ENCODE measurements at regions not wholly inside any gene's neighbourhood (a gene's known extent, or its start where the extent isn't known, plus 50 kb on each side); places are given as distances from the start of the nearest gene placed in this dataset.

- POLR2A ChIA-PET (ENCODE audit: unreplicated experiment), result no interaction called here
Observed at GRCh38 chr22:49639956-49640355, 187.7 kb downstream of the BRD1 start.

More at GRCh38 chr22:49639956-49640355, 187.7 kb downstream of the BRD1 start:
- H2BK20ac ChIP-seq (ENCODE audit: low read depth, low read length), result no peak overlapping the region
- H4K8ac ChIP-seq (ENCODE audit: low read depth in 2 of 2, low read length in 2 of 2), result no peak overlapping the region
- no peak overlapping the region for H3K27ac ChIP-seq (ENCODE audit: insufficient read depth, low read length)
- TF ChIP-seq RAD21 (IDR thresholded peaks at IDR 0.05; ENCODE audit: low read length) (no peak), CEBPB (IDR thresholded peaks at IDR 0.05; ENCODE audit: low read depth, low read length) (no peak), MAZ (IDR thresholded peaks at IDR 0.05; ENCODE audit: borderline replicate concordance, low read depth, low read length) (no peak), RCOR1 (IDR thresholded peaks at IDR 0.05; ENCODE audit: insufficient replicate concordance, low read length) (no peak), BHLHE40 (IDR thresholded peaks at IDR 0.05; ENCODE audit: low read depth, low read length) (no peak), NFE2L2 (IDR thresholded peaks at IDR 0.05; ENCODE audit: low read depth, low read length) (no peak), MAFK (IDR thresholded peaks at IDR 0.05; ENCODE audit: low read depth, low read length) (no peak), CHD1 (IDR thresholded peaks at IDR 0.05; ENCODE audit: low read depth, low read length) (no peak), POLR2A (IDR thresholded peaks at IDR 0.05; ENCODE audit: low read depth, low read length) (no peak), SMC3 (IDR thresholded peaks at IDR 0.05; ENCODE audit: low read depth, low read length) (no peak), RFX5 (IDR thresholded peaks at IDR 0.05; ENCODE audit: low read depth, low read length) (no peak), MXI1 (IDR thresholded peaks at IDR 0.05; ENCODE audit: borderline replicate concordance, low read depth, low read length) (no peak), FOS (IDR thresholded peaks at IDR 0.05; ENCODE audit: low read depth, low read length) (no peak)
- TF ChIP-seq, protein P1, sequence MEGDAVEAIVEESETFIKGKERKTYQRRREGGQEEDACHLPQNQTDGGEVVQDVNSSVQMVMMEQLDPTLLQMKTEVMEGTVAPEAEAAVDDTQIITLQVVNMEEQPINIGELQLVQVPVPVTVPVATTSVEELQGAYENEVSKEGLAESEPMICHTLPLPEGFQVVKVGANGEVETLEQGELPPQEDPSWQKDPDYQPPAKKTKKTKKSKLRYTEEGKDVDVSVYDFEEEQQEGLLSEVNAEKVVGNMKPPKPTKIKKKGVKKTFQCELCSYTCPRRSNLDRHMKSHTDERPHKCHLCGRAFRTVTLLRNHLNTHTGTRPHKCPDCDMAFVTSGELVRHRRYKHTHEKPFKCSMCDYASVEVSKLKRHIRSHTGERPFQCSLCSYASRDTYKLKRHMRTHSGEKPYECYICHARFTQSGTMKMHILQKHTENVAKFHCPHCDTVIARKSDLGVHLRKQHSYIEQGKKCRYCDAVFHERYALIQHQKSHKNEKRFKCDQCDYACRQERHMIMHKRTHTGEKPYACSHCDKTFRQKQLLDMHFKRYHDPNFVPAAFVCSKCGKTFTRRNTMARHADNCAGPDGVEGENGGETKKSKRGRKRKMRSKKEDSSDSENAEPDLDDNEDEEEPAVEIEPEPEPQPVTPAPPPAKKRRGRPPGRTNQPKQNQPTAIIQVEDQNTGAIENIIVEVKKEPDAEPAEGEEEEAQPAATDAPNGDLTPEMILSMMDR (conservative IDR thresholded peaks at IDR 0.05; ENCODE audit: low read depth, low read length), result no peak
- TF ChIP-seq, protein P2, sequence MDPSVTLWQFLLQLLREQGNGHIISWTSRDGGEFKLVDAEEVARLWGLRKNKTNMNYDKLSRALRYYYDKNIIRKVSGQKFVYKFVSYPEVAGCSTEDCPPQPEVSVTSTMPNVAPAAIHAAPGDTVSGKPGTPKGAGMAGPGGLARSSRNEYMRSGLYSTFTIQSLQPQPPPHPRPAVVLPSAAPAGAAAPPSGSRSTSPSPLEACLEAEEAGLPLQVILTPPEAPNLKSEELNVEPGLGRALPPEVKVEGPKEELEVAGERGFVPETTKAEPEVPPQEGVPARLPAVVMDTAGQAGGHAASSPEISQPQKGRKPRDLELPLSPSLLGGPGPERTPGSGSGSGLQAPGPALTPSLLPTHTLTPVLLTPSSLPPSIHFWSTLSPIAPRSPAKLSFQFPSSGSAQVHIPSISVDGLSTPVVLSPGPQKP (IDR thresholded peaks at IDR 0.05; ENCODE audit: borderline replicate concordance, low read depth, low read length), result no peak
- TF ChIP-seq, protein P3, sequence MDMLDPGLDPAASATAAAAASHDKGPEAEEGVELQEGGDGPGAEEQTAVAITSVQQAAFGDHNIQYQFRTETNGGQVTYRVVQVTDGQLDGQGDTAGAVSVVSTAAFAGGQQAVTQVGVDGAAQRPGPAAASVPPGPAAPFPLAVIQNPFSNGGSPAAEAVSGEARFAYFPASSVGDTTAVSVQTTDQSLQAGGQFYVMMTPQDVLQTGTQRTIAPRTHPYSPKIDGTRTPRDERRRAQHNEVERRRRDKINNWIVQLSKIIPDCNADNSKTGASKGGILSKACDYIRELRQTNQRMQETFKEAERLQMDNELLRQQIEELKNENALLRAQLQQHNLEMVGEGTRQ (IDR thresholded peaks at IDR 0.05; ENCODE audit: low read depth, low read length), result no peak
- intact Hi-C loops (cut with micrococcal nuclease), result no loop called here
- H3K9me3 ChIP-seq (ENCODE audit: control insufficient read depth, insufficient read depth, low read length), result peaks cover 29% of the 10 kb centered on the region
- no peak overlapping the region for H3K4me3 ChIP-seq (ENCODE audit: insufficient read depth, low read depth, low read length)
- no peak overlapping the region for H3K4ac ChIP-seq (ENCODE audit: low read depth, low read length)
- no peak overlapping the region for H3K23ac ChIP-seq (ENCODE audit: low read depth, low read length)
- H2BK15ac ChIP-seq (ENCODE audit: low read depth, low read length), result no peak overlapping the region
- no peak overlapping the region for H2BK5ac ChIP-seq (ENCODE audit: low read depth, low read length, poor library complexity, severe bottlenecking)
- BruUV-seq (replicated peaks), result no TSS peak
- H2AK9ac ChIP-seq (replicated peaks; ENCODE audit: low read depth, low read length, poor library complexity), result no peak overlapping the region
- H3K9me1 ChIP-seq (ENCODE audit: insufficient read depth, low read length), result no peaks in the 10 kb centered on the region
- H2AFZ ChIP-seq (replicated peaks; ENCODE audit: low read length, poor library complexity), result no peak overlapping the region
- H3K14ac ChIP-seq (replicated peaks; ENCODE audit: low read depth, low read length), result no peak overlapping the region
- H3K9ac ChIP-seq (ENCODE audit: low read depth, low read length), result no peak overlapping the region
- ATAC-seq (ENCODE audit: low read depth), result no peak
- DNase-seq, result no peak
- H3K4me2 ChIP-seq (ENCODE audit: low read depth, low read length), result no peak overlapping the region
- no peak overlapping the region for H2BK120ac ChIP-seq (ENCODE audit: low read depth, low read length)
- dilution Hi-C loops (cut with HindIII; ENCODE audit: low sequenced_read_pairs, unreplicated experiment), result no loop called here
- H4K91ac ChIP-seq (ENCODE audit: insufficient read depth, low read depth, low read length), result no peak overlapping the region
- H3K4me1 ChIP-seq (ENCODE audit: control insufficient read depth, insufficient read depth, low read length), result no peaks in the 10 kb centered on the region
- no peak overlapping the region for H2AK5ac ChIP-seq (ENCODE audit: low read depth, low read length)
- no peak overlapping the region for H3K56ac ChIP-seq (ENCODE audit: extremely low read depth, insufficient read depth, low read length)
- in situ Hi-C loops (cut with MboI; ENCODE audit: low sequenced_read_pairs), result no loop called here
- H4K20me1 ChIP-seq (ENCODE audit: insufficient read depth, low read length), result no peaks in the 10 kb centered on the region
- no peaks in the 10 kb centered on the region for H3K36me3 ChIP-seq (ENCODE audit: control insufficient read depth, insufficient read depth, low read length)
- no peaks in the 10 kb centered on the region for H3K27me3 ChIP-seq (ENCODE audit: control insufficient read depth, insufficient read depth, low read length)
- H3K79me1 ChIP-seq (ENCODE audit: low read depth in 1 of 2, low read length in 2 of 2), result no peaks in the 10 kb centered on the region
- H4K5ac ChIP-seq (ENCODE audit: low read depth, low read length), result no peak overlapping the region
- CTCF ChIA-PET, result no interaction called here
- no peak overlapping the region for H3K18ac ChIP-seq (ENCODE audit: low read depth, low read length)
- WGBS, 2 experiments (ENCODE audit: extremely low coverage in 2 of 2, insufficient read length in 1 of 2), result 59% methylated on average over 3 of the region's 12 CpGs; no CpG with 5 or more reads in 1 of the 2 experiments

All from IMR-90 (cell line).